ENCODE measurements at regions not wholly inside any gene's neighbourhood (a gene's known extent, or its start where the extent isn't known, plus 50 kb on each side); places are given as distances from the start of the nearest gene placed in this dataset.

- CTCF ChIA-PET: interaction anchor here (0.6 kb wide), 1 partner anchor 358 kb away, joined by 3 read pairs; no protein-coding TSS in a partner anchor
- H3K36me3 ChIP-seq (ENCODE audit: control insufficient read depth in 2 of 2, insufficient read depth in 1 of 2, low read length in 2 of 2): no peaks in the 10 kb centered on the region
- H3K4me1 ChIP-seq (ENCODE audit: control insufficient read depth, insufficient read depth, low read length): no peaks in the 10 kb centered on the region
- H3K4me3 ChIP-seq (ENCODE audit: low read depth, low read length): no peak overlapping the region
- no peaks in the 10 kb centered on the region for H3K9me3 ChIP-seq (ENCODE audit: control insufficient read depth, insufficient read depth, low read depth, low read length)
- POLR2A ChIA-PET: no interaction called here
- TF ChIP-seq BCL11B (tag by site-specific recombination; IDR thresholded peaks at IDR 0.05; ENCODE audit: low read depth): no peak
- TF ChIP-seq KLF7 (tag by site-specific recombination; IDR thresholded peaks at IDR 0.05; ENCODE audit: borderline replicate concordance): no peak
- no peak for TF ChIP-seq ZNF785 (tag by site-specific recombination; IDR thresholded peaks at IDR 0.05)
- TF ChIP-seq ZNF488 (tag by site-specific recombination; IDR thresholded peaks at IDR 0.05): no peak
- no peak for TF ChIP-seq ZNF132 (tag by site-specific recombination; IDR thresholded peaks at IDR 0.05; ENCODE audit: borderline replicate concordance)
- no peak for TF ChIP-seq ZNF169 (tag by site-specific recombination; IDR thresholded peaks at IDR 0.05)
- TF ChIP-seq ZNF518A (tag by site-specific recombination; conservative IDR thresholded peaks at IDR 0.05; ENCODE audit: low read depth): no peak
- TF ChIP-seq ZNF423 (tag by site-specific recombination; IDR thresholded peaks at IDR 0.05): no peak
- TF ChIP-seq ZNF610 (tag by site-specific recombination; IDR thresholded peaks at IDR 0.05; ENCODE audit: borderline replicate concordance): no peak
- no peak for TF ChIP-seq ZNF660 (tag by site-specific recombination; IDR thresholded peaks at IDR 0.05)
- TF ChIP-seq ZNF280D (tag by site-specific recombination; IDR thresholded peaks at IDR 0.05): no peak
- no peak for TF ChIP-seq ZNF624 (tag by site-specific recombination; IDR thresholded peaks at IDR 0.05)
- TF ChIP-seq ZNF416 (tag by site-specific recombination; IDR thresholded peaks at IDR 0.05): no peak
- no peak for TF ChIP-seq ZNF449 (tag by site-specific recombination; IDR thresholded peaks at IDR 0.05)
- TF ChIP-seq ZNF677 (tag by site-specific recombination; IDR thresholded peaks at IDR 0.05): no peak
- no peak overlapping the region for H3K27ac ChIP-seq (ENCODE audit: extremely low read depth, low read depth, low read length)
Observed at GRCh38 chr14:49228552-49228951, 357.6 kb downstream of the RPS29 start.

GRCh38 chr14:49221316-49221715 is 364.9 kb downstream of the RPS29 start:
- H3K4me3 ChIP-seq (ENCODE audit: low read depth, low read length): no peak overlapping the region
- no peak for TF ChIP-seq RBAK (tag by site-specific recombination; IDR thresholded peaks at IDR 0.05)
- TF ChIP-seq ZNF121 (tag by site-specific recombination; IDR thresholded peaks at IDR 0.05): no peak
- no peak for TF ChIP-seq ZNF23 (tag by site-specific recombination; IDR thresholded peaks at IDR 0.05; ENCODE audit: borderline replicate concordance)
- no peak for TF ChIP-seq ZNF2 (tag by site-specific recombination; IDR thresholded peaks at IDR 0.05)
- ChIA-PET POLR2A (no interaction called here), CTCF (no interaction called here)
- H3K36me3 ChIP-seq (ENCODE audit: control insufficient read depth in 2 of 2, insufficient read depth in 1 of 2, low read length in 2 of 2): no peaks in the 10 kb centered on the region
- no peaks in the 10 kb centered on the region for H3K4me1 ChIP-seq (ENCODE audit: control insufficient read depth, insufficient read depth, low read length)
- no peak overlapping the region for H3K27ac ChIP-seq (ENCODE audit: extremely low read depth, low read depth, low read length)
- H3K9me3 ChIP-seq (ENCODE audit: control insufficient read depth, insufficient read depth, low read depth, low read length): no peaks in the 10 kb centered on the region
